Brain pericyte (primary cell): ENCODE measurements at regions not wholly inside any gene's neighbourhood (a gene's known extent, or its start where the extent isn't known, plus 50 kb on each side); places are given as distances from the start of the nearest gene placed in this dataset.
"Not testable (repeated sequence)": the region's sequence is repeated elsewhere in the genome, so short reads cannot be mapped to it uniquely, and the experiment has no call there.

Experiments
- DNase-seq: peaks from one replicate; pipeline ENCODE4 v3.0.0-alpha.2; 2012; ENCODE audit warnings: low read depth, low spot score

DNA sequence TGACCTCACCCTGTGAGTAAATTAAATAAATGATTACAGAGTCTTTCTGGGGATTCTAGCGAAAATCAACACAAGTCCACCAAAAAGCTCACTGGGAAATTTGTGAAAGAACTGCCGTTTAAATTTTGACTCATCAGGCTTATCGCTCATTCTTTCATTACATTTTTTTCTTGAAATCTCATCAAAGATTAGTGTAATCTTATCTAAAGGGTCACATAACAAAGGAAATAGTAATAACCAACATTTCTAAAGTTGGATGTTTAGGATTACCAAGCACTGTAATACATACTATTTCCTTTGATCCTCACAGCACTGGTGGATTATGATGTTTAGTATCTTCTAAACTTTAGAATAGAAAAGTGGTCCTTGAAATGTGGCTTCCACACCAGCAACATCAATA, 111.1 kb upstream of the CBLB start:
- no peak for DNase-seq

DNA sequence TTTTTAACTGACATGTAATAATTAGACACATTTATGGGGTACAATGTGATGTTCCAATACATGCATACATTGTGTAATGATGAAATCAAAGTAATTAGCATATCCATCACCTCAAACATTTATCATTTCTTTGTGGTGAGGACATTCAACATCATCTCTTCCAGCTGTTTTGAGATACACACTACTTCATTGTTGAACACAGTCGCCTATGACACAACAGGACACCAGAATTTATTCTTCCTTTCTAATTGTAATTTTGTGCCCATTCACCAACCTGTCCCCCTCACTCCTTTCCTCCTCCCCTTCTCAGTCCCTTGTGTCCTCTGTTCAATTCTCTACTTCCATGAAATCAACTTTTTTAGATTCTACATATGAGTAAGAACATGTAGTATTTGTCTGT, 113.4 kb upstream of the CBLB start:
- DNase-seq, result no peak

DNA sequence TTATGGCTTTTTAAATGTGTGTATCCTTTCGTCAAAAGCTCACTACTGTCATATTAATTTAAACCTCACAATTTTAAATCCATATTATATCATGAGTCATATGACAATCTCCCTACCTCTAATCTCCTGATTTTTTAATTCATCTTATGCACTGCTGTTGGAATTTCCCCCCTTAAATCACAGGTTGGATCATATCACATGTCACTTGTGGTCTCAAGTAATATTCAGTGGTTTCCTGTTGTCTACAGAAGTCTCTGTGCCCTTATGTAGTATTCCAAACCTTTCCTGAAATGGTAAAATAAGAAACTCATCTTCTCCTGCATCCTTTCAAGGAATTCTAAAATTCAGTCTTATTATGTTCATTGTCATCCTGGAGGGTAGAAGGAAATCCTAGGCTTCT, 116.0 kb upstream of the CBLB start:
- no peak for DNase-seq

DNA sequence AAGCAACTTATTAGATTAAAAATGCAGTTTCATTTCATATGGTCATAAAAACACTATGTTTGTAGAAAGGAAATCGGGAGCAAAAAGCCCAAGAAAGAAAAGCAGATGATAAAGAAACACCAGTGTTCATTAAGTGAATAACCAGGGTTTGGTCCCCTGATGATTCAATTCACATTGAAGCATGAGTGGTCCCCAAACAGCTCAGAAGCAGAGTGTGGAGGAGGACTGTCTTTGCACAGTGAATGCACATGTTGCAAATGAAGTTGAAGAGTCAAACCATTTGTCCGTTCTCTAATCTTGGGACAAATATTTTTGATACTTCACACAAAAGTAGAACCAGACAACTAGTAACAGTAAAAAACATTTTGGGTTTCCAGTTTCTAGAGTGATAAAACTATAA, 117.5 kb upstream of the CBLB start:
- DNase-seq, result not testable (repeated sequence)

DNA sequence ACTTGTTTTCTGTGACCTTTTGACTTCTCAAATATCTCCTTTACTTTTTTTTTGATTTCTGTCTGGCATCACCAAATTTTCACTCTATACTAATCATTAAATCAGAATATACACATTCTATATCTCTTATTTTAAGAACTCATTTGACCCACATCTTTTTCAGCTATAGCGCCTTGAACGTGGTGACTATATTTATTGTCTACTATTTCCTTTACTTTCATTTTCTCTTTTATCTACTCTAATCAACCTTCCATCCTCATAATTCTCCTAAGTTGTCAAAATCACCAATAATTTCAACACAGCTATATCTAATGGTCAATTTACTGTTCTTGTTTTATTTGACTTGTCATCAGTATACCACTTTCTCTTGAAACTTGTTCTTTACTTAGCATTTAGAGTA, 119.0 kb upstream of the CBLB start:
- no peak for DNase-seq

DNA sequence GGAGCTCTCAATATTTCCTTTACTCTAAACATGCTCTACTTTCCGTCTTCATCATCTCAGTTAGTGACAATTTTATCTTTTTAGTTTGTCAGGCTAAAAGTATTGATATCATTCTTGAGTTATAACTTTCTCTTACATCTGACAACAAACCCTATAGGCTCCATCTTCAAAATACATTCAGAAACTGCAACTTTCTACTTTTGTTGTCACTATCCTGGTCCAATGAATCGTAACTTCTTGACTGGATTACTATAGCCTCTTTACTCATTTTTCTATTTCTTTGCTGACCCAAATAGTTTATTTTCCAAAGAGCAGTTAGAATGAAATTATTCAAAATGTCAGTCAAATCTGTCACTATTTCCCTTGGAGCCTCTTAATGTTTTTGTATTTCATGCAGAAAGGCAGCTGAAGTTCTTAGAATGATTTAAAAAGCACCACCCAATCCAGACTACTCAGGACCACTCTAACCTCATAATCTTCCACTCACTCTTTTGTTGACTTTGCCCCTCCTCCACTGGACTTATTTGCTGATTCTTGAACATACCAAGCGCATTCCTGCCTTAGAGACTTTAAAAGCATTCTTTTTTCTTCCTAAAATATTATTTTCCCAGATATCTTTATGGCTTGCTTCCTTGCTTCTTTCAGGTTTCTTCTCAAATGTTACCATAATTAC, 119.9 kb upstream of the CBLB start:
- DNase-seq, result no peak

DNA sequence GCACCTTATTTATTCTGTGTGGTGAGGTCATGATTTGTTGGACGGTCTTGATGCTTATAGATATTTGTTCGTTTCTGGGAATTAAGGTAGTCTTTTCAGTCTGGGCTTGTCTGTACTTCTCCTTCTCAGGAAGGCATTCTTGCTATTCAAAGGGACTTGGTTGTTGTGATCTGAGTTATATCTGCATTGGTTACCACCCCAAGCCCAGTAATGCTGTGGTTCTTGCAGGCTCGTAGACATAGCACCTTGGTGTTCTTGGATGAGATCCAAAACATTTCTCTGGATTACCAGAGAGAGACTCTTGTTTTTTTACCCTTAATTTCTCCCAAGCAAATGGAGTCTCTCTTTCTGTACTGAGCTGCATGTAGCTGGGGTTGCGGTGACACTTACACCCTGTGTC, 128.0 kb upstream of the CBLB start:
- DNase-seq, result no peak

DNA sequence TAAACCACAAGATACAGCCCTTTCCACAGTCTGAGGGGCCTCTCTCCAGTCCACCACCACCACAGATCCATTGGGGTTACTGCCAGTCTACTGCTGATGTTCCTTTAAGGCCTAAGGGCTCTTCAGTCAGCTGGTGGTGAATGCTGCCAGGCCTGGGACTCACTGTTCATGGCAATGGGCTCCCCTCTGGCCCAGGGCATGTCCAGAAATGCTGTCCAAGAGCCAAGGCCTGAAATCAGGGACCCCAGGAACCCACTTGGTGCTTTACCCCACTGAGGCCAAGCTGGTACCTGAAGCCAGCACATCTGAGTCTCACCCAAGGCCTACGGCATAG, 128.6 kb upstream of the CBLB start:
- no peak for DNase-seq

DNA sequence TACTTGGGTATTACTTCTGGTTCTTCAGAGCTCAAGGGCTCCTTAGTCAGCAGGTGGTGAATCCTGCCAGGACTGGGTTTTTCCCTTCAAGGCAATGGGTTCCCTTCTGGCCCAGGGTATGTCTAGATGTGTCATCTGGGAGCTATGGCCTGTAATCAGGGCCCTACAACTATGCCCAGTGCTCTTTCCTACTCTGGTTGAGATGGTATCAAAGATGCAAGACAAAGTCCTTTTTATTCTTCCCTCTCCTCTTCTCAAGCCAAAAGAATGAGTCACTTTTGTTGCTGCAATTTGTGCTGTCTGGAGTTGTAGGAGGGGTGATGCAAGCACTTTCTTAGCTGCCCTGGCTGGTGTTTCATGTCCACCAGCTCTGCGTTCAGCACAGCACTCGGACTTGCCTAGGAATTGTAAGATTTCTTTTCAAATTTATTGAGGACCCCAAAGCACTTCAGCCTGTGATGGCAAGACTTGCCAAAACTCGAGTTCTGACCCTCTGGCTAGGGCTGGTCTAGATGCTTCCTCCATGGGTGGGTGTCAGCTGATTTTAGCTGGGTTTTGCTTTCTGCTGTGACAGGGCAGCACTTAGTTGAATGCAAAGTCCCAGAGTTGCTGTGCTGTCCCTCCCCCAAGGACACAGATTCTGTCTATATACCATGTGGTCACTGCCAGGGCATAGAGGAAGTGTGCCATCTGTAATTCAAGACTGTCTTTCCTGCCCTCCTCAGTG, 129.2 kb upstream of the CBLB start:
- no peak for DNase-seq

DNA sequence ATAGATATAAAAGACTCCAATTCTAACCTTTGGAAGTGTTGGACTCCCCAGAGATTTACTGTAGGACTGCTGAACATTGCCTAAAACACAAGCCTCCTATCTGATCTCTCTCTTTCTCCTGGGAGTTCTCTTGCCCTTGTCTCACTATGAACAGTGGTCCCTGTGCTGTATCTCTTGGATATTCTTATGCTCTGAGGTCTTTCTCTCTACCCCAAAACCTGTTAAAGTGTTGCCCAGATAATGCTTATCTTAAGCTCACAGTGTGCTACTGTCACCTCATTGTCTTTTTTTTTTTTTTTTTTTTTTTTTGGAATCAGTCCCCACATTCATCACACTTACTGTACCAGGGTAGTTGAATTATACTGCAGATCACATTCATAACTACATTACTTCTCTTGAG, 131.0 kb upstream of the CBLB start:
- no peak for DNase-seq

DNA sequence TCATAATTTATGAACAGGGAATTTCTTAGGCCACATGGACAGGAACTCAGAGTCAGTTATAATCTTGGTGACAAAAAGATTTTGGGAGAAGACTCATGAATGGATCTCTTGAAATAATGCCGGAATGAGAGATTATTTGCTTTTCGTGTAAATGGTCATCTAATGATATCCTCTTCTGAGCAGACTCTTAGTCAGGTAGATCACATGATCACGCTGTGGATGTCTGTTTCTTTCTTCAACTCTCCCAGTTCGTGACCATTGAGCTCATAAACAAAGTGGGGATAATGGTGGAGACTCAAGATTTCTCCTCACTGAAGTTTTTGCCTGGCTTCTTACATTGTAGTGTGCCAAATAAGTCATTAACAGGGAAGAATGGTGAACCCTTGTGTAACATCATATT, 133.1 kb upstream of the CBLB start:
- DNase-seq, result no peak

DNA sequence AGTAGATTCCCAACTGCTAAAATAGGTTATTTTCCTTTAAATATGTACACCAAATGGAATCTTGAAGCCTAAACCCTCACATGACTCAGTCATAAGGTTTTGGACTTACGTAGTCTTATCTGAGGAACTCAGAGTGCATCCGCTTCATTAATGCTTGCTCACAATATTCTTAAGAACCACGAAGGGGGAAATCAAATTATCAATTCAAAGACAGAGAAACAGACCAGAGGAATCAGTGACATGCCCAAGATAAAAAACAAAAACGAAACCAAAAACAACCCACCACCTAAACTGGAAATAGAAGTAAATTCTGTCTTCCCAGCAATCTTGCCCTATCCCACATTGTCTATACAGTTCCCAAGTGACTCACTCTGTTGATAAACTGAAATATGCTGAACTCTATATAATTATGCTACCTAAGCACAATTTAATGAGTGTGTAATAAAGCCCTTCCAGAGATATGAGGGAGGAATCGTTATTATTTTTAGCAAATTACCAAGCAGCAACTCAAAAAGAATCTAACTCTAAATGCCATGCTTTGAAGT, 135.4 kb upstream of the CBLB start:
- DNase-seq, result no peak

DNA sequence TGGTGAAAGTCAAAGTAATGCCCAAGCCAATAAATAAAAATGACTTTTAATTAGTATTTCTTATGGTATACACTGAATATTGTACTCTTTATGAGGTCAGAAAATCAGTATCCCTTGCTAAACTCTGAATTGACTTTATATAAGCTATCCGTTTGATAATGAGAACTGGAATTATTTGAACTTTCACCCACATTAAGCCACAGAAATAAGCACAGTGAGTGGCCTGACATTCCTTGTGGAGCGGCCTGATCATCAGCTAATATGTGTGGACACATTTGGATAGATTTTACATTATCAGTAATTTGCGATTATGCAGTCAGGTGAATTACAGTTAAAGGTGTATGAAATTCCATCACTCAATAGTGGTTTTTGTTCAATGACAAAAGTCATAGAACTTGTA, 136.0 kb upstream of the CBLB start:
- DNase-seq, result no peak

DNA sequence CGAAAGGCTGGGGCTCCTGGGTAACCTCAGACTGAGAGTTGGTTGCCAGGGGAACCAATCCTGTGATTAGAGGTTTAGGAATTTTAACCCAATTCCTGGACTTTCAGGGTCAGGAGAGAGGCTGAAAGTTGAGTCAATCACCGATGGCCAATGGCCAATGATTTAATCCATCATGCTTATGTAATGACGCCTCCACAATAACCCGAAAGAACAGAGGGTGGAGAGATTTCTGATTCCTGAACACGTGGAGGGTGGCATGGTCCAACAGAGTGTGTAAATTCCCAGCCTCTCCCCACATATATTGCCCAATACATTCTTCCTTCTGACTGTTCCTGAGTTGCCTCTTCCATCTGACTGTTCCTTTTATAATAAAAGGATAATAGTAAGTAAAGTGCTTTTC, 137.2 kb upstream of the CBLB start:
- no peak for DNase-seq

DNA sequence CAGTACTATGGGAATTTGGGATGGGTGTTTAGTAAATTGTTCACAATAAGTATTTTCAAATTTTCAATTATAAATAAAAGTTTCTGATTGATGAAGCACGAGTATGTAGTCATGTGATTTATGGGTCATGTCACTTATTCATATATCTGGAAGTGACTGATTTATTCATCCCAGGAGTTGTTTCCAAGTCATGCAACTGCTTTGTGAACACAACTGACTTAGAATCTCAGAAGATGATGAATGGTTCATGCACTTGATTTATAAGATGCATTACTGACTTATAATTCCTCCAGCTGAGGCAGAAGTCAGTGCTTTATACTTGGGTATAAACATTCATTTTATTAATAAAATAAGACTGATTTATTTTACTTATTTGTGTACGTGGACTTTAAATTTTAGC, 137.8 kb upstream of the CBLB start:
- no peak for DNase-seq

DNA sequence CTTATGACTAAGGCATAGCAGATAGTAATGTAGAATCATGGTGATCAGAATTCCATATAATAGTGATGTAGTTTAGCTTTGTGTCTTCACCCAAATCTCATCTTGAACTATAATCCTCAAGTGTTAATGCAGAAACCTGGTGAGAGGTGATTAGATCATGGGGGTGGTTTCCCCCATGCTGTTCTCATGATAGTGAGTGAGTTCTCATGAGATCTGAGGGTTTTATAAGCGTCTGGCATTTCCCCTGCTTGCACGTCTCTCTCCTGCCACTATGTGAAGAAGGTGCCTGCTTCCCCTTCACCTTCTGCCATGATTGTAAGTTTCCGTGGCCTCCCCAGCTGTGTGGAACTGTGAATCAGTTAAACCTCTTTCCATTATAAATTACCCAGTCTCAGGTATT, 138.7 kb upstream of the CBLB start:
- DNase-seq, result no peak

DNA sequence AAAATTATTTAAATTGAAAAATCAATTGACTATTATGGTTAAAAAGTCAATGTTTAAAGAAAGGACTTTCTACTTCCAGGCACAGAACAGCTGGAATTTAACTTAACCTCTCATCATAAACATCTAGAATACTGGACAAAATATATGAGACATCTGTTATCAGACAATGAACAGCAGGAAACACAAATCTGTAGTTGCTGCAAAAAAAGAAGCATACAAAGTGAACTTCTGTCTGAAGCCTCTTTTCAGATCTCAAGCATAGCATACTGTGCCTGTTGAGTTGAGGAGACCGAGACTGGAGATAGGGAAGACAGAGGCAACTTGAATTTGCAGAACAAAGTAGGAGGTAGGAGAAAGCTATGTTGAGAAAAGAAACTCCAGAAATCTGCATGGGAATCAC, 140.0 kb upstream of the CBLB start:
- DNase-seq, result no peak

DNA sequence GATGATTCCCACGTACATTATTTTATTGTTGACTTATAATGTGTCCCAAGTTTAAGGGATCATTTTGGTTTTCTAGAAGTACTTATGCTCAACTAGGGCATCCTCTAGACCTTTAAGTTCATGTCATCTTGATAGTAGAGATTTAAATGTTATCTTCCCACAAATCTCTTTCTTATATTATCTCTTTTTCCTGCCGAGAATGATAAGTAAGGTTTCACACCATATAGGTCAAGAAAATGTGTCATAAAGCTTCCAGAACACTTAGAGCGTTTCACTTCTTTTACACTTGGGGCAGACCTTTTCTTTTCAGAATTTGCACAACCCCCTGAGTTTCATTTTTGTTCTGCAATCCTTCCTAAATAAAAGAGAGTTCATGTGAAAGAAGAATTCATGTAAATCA, 142.0 kb upstream of the CBLB start:
- no peak for DNase-seq

DNA sequence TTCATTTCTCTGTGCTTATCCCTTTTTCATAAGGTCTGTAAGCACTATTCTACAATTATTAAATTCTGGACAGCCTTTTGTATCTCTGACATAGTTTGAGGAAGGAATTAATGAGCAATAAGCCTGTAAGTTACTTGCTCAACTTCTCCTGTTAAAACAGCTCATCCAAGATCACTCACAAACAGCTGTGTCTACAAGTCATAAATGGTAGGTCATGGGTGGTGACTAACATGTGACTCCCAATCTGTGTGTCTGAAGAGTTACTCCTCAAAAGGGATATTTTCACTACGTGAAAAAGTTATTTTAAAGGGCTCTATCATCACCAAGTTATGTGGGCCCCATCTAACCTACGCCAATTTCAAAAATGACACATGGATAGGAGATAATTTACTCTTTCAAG, 145.2 kb upstream of the CBLB start:
- DNase-seq, result no peak

DNA sequence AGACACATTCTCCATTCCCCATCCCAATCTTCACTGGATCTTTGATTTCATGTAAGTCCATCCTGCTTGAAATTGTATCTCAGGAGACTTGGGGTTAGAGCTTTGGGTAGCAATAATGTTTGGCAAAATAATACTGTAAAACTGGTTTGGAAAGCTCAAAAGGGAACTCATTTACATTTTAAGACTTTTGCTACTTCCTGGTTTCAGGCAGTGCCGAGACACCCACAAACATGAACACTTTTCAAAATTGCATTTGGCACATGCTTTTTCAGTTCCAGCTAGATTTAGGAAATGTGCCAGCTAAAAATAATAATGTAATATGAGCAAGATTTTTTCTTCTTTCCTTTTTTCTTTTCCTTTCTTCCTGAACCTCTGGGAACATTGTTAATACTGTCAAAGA, 145.7 kb upstream of the CBLB start:
- DNase-seq, result no peak

DNA sequence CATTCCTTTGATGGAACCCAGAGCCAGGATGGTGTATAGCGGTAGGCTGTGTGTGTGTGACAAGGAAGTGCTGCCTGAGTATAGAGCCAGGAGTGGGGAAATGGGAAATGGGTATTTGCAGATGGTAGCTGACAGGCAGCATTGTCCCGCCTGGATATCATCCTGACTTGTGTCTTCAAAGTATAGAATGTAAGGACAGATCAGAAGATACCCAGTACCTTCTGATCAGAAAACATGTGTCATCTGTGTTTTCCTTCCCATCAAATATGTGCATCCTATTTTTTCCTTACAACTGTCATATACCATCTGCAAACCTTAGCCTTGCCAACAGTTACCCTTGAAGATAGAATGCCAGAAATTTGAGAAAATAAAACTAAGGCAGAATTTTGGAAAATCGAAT, 146.2 kb upstream of the CBLB start:
- DNase-seq, result no peak

DNA sequence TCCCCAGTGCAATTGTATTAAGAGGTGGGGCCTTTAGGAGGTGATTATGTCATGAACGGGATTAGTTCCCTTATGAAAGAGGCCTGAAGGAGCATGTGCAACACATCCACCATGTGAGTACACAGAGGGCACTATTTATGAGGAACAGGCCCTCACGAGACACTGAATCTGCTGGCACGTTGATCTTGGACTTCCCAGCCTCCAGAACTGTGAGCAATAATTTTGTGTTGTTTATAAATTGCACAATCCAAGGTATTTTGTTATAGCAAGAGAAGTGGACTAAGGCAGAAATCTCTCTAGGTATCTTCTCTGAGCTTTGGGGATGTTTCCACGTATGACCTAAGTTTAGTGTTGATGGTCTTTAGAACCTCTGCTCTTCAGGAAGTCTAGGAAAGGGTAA, 149.3 kb upstream of the CBLB start:
- DNase-seq, result no peak

DNA sequence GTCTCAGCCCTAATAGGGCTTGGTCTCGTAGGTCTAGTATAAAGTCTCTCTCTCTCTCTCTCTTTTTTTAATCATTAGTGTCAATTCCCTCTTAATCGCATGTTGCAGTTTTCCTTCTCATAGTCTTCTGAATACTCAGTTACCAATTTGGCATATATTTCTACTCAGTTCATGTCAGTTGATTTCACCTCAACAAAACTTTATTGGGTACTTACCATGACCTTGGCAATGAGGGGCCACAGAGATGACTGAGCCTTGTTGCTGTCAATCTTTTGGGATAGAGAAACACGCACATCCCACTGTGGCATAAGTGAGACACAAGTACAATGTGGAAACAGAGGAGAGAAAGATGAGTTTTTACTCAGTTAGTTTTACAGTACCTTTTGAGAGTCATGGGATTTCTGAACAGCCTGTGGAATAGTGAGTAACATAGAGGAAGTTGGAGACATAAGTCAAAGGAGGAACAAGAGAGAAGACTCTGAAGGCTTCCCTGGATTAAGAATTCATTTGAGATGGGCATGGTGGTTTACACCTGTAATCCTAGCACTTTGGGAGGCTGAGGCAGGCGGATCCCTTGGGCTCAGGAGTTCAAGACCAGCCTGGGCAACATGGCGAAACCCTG, 150.2 kb upstream of the CBLB start:
- DNase-seq, result no peak
